AG04449 (cell line): ENCODE measurements at regions not wholly inside any gene's neighbourhood (a gene's known extent, or its start where the extent isn't known, plus 50 kb on each side); places are given as distances from the start of the nearest gene placed in this dataset.
"Not testable (repeated sequence)": the region's sequence is repeated elsewhere in the genome, so short reads cannot be mapped to it uniquely, and the experiment has no call there.

Source experiments
- CTCF ChIA-PET: fragments of 350-600 bp; formaldehyde crosslinking; extraction: SDS; loops from one replicate; lab custom pipeline; 2021; ENCODE audit warnings: antibody characterized with exemption; lab: Yijun Ruan, JAX
- POLR2A ChIA-PET: fragments of 400-600, 350-600 bp; formaldehyde crosslinking; extraction: SDS; loops from one replicate; lab custom pipeline; 2020; ENCODE audit warnings: antibody characterized with exemption, inconsistent platforms; lab: Yijun Ruan, JAX
- DNase-seq: peaks from one replicate; pipeline ENCODE4 v3.0.0-alpha.2; 2010; ENCODE audit warnings: low read depth, low spot score
- H3K4me3 ChIP-seq: 2 replicates; pipeline ENCODE4 v1.5.1; 2011; ENCODE audit warnings: low read depth, mild to moderate bottlenecking, control low read depth, low read length
- CTCF ChIP-seq: IDR thresholded peaks from one replicate; pipeline ENCODE4 v1.5.1; 2011; ENCODE audit warnings: mild to moderate bottlenecking, moderate library complexity, low read length, control low read depth, inconsistent platforms; ENCODE audit not compliant: insufficient read depth; ENCODE audit errors: missing control alignments

GRCh38 chr4:85039526-85039925 lies 73.0 kb upstream of the WDFY3 start:
- CTCF ChIA-PET, result no interaction called here
- DNase-seq, result peak; percentile 5
- no peak overlapping the region for H3K4me3 ChIP-seq
- POLR2A ChIA-PET, result no interaction called here
- no peak for TF ChIP-seq CTCF

- DNase-seq, CTCF ChIA-PET, H3K4me3 ChIP-seq, POLR2A ChIA-PET: not testable (repeated sequence)
Observed at GRCh38 chr4:85043812-85044496, 77.5 kb upstream of the WDFY3 start.

GRCh38 chr4:85050736-85051135 lies 84.2 kb upstream of the WDFY3 start:
- ChIA-PET CTCF (no interaction called here), POLR2A (no interaction called here)
- DNase-seq, result no peak
- no peak for TF ChIP-seq CTCF
- no peak overlapping the region for H3K4me3 ChIP-seq

GRCh38 chr4:85051526-85051925 lies 85.0 kb upstream of the WDFY3 start:
- CTCF ChIA-PET, result no interaction called here
- POLR2A ChIA-PET, result no interaction called here
- H3K4me3 ChIP-seq, result no peak overlapping the region
- no peak for TF ChIP-seq CTCF
- DNase-seq, result no peak

GRCh38 chr4:85054925-85055324 lies 88.4 kb upstream of the WDFY3 start:
- CTCF ChIA-PET, H3K4me3 ChIP-seq, POLR2A ChIA-PET, DNase-seq: not testable (repeated sequence)

- H3K4me3 ChIP-seq, result no peak overlapping the region
- ChIA-PET POLR2A (no interaction called here), CTCF (no interaction called here)
- no peak for TF ChIP-seq CTCF
- no peak for DNase-seq
Observed at GRCh38 chr4:85058551-85058950, 92.1 kb upstream of the WDFY3 start.

GRCh38 chr4:85061974-85062373 lies 95.5 kb upstream of the WDFY3 start:
- CTCF ChIA-PET, result no interaction called here
- TF ChIP-seq CTCF, result no peak
- POLR2A ChIA-PET, result no interaction called here
- H3K4me3 ChIP-seq, result no peak overlapping the region
- DNase-seq, result no peak
